ENCODE measurements at regions not wholly inside any gene's neighbourhood (a gene's known extent, or its start where the extent isn't known, plus 50 kb on each side); places are given as distances from the start of the nearest gene placed in this dataset.

DNA sequence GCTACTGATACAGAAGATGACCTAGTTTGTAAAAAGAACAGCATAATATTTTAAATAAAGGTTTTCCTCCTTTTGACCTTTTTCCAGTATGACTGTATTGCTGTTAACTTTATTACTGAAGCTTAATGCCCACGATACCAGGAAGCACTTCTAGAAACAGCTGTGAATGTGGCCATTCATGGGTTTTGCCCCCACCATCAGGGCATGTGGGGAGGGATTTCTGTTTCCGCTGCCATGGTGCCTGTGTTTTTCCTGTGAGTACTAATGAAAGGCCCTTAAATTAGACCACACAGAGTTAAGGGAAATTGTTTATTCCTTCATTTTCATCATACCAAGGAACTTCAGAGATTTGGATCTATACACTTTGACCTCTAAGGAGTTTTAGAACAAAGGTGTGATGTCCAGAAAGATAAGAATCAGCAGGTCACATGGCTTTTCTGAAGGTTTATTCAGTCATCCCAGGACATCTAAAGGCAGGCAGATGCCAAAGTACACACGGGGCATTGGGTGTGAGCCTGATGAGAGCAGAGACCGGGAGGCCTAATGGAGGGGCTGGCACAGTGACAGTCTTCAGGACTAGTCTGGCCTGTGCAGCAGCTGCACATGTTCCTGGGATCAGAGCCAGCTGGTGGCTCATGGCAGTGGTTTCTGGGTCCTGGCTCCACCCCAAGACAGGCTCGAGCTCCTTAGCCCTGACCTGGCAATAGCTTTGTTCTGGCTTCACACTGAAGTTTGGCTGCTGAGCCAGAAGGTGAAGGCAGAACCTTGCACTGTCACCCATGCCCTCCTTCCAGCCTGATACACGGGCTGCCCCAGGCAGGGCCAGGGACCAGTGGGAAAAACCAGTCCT lies 190.9 kb downstream of the REEP3 start:
- H3K27me3 ChIP-seq (ENCODE audit: control insufficient read depth in 1 of 2, insufficient read depth in 2 of 2, low read length in 2 of 2) = no peaks in the 10 kb centered on the region; a peak in 2 of 5 replicates
- no peaks in the 10 kb centered on the region for H3K9me3 ChIP-seq (ENCODE audit: low read length)
- no peak for FAIRE-seq
- H3K36me3 ChIP-seq (replicated peaks in 1 of 2; ENCODE audit: control insufficient read depth in 1 of 2, insufficient read depth in 2 of 2, low read length in 2 of 2) = no peaks in the 10 kb centered on the region
- intact Hi-C loops (cut with micrococcal nuclease; ENCODE audit: unreplicated experiment) = no loop called here
- H3K4me2 ChIP-seq (ENCODE audit: low read depth, low read length) = peak overlapping the region; percentile 54
- in situ Hi-C loops (cut with HindIII; ENCODE audit: extremely low pct_ligation_motif_present, low pct_unique_long_range_greater_than_20kb) = loop anchor here (10.0 kb wide), 2 partner anchors 77 to 547 kb away; no protein-coding TSS in a partner anchor
- H4K20me1 ChIP-seq (ENCODE audit: insufficient read depth, low read length) = no peaks in the 10 kb centered on the region
- ChIA-PET POLR2A (no interaction called here), CTCF (ENCODE audit: low intra/inter-chr PET ratio, low total read pairs) (no interaction called here)
- no peak overlapping the region for H3K4me3 ChIP-seq (replicated peaks in 1 of 3; ENCODE audit: insufficient read depth in 1 of 3, low read depth in 2 of 3, low read length in 3 of 3)
- H3K4me1 ChIP-seq (ENCODE audit: insufficient read depth, low read length) = peaks cover 36% of the 10 kb centered on the region
- no peaks in the 10 kb centered on the region for H3K79me2 ChIP-seq (ENCODE audit: insufficient read depth, low read length)
- BruUV-seq (replicated peaks) = no TSS peak
- peak; percentile 82 for ATAC-seq
- WGBS (ENCODE audit: low lambda C conversion rate) = 25% methylated on average over 3 of the region's 6 CpGs
- no peak overlapping the region for H2AFZ ChIP-seq (ENCODE audit: low read length)
- H3K9ac ChIP-seq (ENCODE audit: insufficient read depth, low read depth, low read length) = no peak overlapping the region
- peak; percentile 33 for DNase-seq (ENCODE audit: low spot score)
- H3K27ac ChIP-seq (ENCODE audit: extremely low read length, insufficient read depth, low read length) = no peak overlapping the region
- TF ChIP-seq ZNF549 (CRISPR knock-in tag; IDR thresholded peaks at IDR 0.05) = no peak
- no peak for TF ChIP-seq THYN1 (CRISPR knock-in tag; IDR thresholded peaks at IDR 0.05; ENCODE audit: borderline replicate concordance, low read depth)
- TF ChIP-seq, protein P1, sequence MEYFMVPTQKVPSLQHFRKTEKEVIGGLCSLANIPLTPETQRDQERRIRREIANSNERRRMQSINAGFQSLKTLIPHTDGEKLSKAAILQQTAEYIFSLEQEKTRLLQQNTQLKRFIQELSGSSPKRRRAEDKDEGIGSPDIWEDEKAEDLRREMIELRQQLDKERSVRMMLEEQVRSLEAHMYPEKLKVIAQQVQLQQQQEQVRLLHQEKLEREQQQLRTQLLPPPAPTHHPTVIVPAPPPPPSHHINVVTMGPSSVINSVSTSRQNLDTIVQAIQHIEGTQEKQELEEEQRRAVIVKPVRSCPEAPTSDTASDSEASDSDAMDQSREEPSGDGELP (IDR thresholded peaks at IDR 0.05; ENCODE audit: borderline replicate concordance, low read depth) = 0 out of 2 replicates have a peak, but pooled peaks have one; percentile 21
- no peak for TF ChIP-seq MED13 (CRISPR knock-in tag; IDR thresholded peaks at IDR 0.05)
- TF ChIP-seq HNF4G (IDR thresholded peaks at IDR 0.05; ENCODE audit: borderline replicate concordance, low read depth, low read length) = 0 out of 2 replicates have a peak, but pooled peaks have one; percentile 15
- no peak for TF ChIP-seq HNF4G (CRISPR knock-in tag; IDR thresholded peaks at IDR 0.05; ENCODE audit: borderline replicate concordance, low read depth)
- TF ChIP-seq ZKSCAN5 (CRISPR knock-in tag; IDR thresholded peaks at IDR 0.05) = no peak
- TF ChIP-seq CEBPG (CRISPR knock-in tag; IDR thresholded peaks at IDR 0.05) = no peak
- no peak for TF ChIP-seq PHF21A (CRISPR knock-in tag; IDR thresholded peaks at IDR 0.05)
- TF ChIP-seq MBD4 (IDR thresholded peaks at IDR 0.05; ENCODE audit: borderline replicate concordance, low read length) = no peak
- no peak for TF ChIP-seq SOX6 (IDR thresholded peaks at IDR 0.05)
- 0 out of 2 replicates have a peak, but pooled peaks have one; percentile 15 for TF ChIP-seq SOX6 (CRISPR knock-in tag; IDR thresholded peaks at IDR 0.05)
- no peak for TF ChIP-seq ZMAT3 (CRISPR knock-in tag; conservative IDR thresholded peaks at IDR 0.05)
- no peak for TF ChIP-seq ZBTB43 (CRISPR knock-in tag; conservative IDR thresholded peaks at IDR 0.05)
- TF ChIP-seq ZNF17 (CRISPR knock-in tag; IDR thresholded peaks at IDR 0.05) = no peak
- 0 out of 2 replicates have a peak, but pooled peaks have one; percentile 22 for TF ChIP-seq HNF4A (CRISPR knock-in tag; IDR thresholded peaks at IDR 0.05)
- TF ChIP-seq ZFP36L1 (CRISPR knock-in tag; IDR thresholded peaks at IDR 0.05) = no peak
- 0 out of 2 replicates have a peak, but pooled peaks have one; percentile 13 for TF ChIP-seq MAX (IDR thresholded peaks at IDR 0.05)
- TF ChIP-seq, protein P2, sequence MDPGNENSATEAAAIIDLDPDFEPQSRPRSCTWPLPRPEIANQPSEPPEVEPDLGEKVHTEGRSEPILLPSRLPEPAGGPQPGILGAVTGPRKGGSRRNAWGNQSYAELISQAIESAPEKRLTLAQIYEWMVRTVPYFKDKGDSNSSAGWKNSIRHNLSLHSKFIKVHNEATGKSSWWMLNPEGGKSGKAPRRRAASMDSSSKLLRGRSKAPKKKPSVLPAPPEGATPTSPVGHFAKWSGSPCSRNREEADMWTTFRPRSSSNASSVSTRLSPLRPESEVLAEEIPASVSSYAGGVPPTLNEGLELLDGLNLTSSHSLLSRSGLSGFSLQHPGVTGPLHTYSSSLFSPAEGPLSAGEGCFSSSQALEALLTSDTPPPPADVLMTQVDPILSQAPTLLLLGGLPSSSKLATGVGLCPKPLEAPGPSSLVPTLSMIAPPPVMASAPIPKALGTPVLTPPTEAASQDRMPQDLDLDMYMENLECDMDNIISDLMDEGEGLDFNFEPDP (CRISPR knock-in tag; conservative IDR thresholded peaks at IDR 0.05) = no peak
- TF ChIP-seq SOX13 (IDR thresholded peaks at IDR 0.05) = no peak
- TF ChIP-seq SOX13 (CRISPR knock-in tag; conservative IDR thresholded peaks at IDR 0.05 in 1 of 2, IDR thresholded peaks at IDR 0.05 in 1 of 2) = no peak
- TF ChIP-seq JDP2 (CRISPR knock-in tag; IDR thresholded peaks at IDR 0.05; ENCODE audit: borderline replicate concordance) = no peak
- no peak for TF ChIP-seq YEATS2 (CRISPR knock-in tag; IDR thresholded peaks at IDR 0.05; ENCODE audit: borderline replicate concordance)
- no peak for TF ChIP-seq SOX5 (CRISPR knock-in tag; IDR thresholded peaks at IDR 0.05; ENCODE audit: borderline replicate concordance)

All from HepG2 (cell line).